Colon (tissue), 2 donors: ENCODE measurements at regions not wholly inside any gene's neighbourhood (a gene's known extent, or its start where the extent isn't known, plus 50 kb on each side); places are given as distances from the start of the nearest gene placed in this dataset.
"Not testable (repeated sequence)": the region's sequence is repeated elsewhere in the genome, so short reads cannot be mapped to it uniquely, and the experiment has no call there.

Experiments used
- FAIRE-seq: peaks from 2 replicates; lab custom pipeline; 2012; peaks lifted over from hg19 to GRCh38; lab: Jason Lieb, UNC
- donor health status: control.
- donor health status: control.

DNA sequence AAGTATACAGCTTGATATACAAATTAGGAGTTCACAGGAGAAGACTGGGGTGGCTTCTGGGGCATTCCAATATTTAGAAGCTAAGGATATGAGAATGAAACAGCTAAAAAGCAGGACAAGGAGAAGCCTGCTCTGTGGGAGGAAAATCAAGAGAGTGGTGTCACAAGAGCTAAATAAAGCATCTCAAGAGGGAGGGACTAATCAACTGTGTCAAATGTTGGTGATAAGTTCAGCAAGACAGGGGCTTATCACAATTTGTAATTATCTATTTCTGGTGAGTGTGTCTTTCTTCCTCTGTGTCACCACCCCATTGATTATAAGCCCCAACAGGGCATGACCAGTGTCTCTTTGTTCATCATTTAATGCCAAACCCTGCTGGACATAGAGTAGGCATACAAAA is 295.8 kb upstream of the DUSP10 start:
- FAIRE-seq: no peak

DNA sequence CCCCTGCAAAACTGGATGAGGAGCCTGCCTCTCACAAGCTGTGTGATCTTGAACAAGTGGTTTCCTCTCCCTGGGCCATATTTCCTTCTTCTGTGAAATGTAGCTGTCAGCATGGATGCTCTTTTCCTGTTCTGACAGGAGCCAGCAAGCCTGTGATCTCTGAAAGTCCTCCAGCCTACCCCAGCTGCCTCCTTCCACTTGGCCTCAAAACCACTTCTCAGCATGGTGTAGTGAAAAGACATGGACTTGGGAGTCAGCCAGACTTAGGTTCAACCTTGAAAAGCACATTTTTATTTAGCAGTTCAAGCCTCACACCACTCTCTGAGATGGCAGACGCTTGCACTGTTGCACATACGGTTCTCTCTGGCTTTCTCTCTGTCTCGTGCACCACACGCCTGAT is 292.9 kb upstream of the DUSP10 start:
- FAIRE-seq: no peak

DNA sequence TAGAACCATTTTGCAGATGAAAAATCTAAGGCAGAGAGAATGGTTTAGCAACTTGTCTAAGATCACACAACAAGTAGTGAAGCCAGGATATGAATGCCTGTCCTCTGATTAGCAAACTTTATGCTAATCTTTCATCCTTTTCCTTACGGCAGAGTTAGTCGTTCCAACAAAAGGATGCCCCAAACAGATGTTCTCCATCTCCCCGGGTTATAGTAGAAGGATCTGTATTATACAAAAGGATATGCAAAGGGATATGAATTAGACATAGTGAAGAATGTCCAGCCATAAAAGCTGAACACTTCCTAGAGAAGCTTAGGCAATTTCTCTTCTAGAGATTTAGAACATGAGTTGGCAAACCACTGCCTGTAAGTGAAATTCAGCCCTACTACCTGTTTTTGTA is 291.6 kb upstream of the DUSP10 start:
- no peak for FAIRE-seq

DNA sequence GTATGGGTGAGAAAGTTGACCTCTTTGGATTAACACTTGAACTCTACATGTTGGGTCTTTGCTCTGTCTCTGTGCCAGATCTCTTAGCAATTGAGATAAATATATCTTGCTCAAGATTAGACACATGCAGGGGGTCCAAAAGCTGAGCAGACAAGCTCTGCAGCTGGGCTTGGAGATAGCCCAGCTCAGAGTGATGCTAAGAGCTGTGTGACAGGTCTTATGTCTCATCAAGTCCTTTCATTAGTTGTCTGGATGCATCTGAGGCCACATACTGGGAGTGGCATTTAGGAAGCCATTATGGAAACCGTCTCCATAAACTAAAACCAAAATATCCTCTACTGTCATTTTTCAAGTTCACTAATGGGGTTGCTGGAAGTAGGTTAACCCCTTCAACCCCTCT is 289.4 kb upstream of the DUSP10 start:
- FAIRE-seq: no peak

DNA sequence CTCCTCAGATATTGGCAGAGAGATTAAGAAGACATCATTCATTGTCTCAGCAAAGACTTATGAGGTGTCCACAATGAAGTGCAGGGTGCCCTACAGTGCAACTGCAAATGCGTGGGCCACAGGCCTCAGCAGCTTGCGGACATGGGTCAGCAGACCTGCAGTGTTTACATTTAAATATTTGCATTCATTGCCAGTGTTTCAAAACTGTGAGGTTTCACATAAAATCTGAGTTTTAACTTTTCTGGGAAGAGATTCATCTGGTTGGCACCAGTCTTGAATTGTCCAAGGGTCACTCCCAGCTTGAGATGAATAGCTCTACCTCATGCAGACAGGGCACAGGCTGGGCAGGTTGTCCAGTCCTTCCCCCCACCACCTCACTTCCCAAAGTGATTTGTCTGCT is 286.8 kb upstream of the DUSP10 start:
- no peak for FAIRE-seq

DNA sequence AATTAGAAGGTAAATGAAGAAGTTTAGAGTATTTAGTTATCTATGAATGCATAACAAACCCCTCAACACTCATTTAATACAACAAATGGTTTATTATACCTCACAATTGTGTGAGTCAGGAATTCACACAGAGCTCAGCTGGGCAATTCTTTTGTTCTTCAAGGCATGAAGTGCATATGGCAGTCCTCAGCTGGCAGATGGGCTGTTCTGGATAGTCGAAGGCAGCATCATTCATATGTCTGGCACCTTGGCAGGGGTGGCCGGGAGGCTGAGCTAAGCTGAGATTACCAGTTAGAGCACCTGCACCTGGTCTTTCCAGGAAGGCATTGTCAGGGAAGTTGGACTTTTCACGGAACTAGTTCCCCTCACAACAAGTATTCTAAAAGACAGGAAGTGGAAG is 286.2 kb upstream of the DUSP10 start:
- FAIRE-seq: no peak

DNA sequence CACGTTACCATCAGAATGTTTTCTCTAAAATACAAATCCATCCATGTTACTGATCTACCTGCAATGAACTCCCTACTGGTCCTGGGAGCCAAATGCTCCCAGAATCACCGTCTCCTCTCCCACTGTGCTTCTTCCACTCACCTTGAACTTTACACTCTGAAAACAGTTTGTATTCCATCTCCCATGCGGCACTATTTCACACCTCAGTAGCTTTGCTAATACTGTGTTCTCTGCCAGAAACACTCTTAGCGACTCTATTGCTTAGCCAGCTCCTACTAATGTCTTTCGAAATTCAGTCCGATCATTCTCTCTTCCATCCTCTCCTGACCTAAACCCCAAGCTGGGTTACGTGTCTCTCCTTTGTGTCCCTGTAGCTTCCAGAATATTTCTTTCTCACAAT is 284.4 kb upstream of the DUSP10 start:
- no peak for FAIRE-seq

DNA sequence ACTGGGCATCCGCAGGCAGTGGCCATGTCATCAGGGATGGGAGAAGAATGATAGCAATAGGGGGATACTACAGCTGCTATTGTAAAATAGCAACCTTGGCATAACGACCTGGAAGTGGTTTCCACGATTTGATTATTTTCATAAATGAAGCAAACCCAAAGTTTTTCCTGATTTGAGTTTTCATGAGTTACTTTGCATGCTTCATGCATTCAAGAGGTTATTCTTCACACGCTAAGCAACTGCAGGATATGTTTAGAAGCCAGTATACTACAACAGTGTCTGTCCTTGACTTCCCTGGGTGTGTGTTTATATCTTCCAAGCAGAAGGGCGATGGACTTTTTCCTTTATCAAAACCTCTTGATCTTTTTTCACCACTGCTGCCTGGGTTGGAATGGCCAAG is 281.1 kb upstream of the DUSP10 start:
- no peak for FAIRE-seq

DNA sequence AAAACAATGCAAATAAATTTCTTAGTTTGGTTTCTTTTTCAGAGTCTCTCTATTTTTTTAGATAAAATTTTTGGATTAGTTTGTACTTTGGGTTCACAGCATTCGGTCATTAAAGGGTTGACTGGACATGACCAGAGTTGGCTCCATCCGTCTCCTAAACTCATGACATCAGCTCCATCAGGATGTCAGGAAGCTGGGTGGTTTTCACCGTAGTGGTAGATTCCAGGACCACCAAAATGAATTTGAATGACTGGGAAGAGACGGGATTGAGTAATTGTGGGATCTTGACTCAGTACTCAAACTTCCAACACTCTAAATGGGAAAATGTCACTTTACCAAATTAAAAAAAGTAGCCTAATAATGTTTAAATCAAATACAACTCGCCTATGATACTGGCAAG is 279.2 kb upstream of the DUSP10 start:
- FAIRE-seq: no peak

DNA sequence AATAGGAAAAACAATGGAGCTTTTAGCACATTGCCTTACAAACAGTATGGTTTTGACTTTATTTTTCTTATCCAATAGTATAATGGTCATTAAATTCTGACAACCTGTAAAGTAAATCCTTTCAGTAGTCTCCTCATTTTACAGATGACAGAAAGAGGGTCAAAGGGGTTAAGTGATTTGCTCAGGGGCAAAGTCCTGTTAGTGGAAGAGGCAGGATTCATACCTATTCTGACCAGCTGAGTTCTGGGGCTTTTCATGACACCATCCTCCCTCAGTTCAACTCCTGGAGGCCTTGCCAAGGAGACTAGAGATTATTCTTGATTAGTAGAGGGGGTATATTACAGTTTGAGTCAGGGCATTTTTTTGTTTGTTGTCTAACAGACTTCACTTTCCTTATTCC is 278.7 kb upstream of the DUSP10 start:
- FAIRE-seq: no peak

DNA sequence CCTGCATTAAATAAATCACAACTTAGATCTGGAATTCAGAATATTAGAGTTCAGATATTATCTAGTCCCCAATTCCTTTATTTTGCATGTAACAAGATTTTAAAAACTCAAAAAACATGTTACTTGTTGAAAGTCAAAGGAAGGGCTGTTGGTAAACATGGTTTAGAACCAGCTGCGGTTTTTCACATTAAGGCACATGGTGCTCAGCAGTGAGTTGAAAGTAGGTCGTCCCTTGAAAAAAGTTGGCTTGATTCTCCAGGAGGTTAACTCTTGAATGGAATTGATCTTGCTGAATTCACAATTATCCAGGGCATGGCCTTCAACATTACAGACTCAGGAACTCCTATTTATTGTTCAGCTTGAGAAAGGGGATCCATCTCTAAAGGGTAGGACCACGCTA is 277.1 kb upstream of the DUSP10 start:
- FAIRE-seq: no peak

DNA sequence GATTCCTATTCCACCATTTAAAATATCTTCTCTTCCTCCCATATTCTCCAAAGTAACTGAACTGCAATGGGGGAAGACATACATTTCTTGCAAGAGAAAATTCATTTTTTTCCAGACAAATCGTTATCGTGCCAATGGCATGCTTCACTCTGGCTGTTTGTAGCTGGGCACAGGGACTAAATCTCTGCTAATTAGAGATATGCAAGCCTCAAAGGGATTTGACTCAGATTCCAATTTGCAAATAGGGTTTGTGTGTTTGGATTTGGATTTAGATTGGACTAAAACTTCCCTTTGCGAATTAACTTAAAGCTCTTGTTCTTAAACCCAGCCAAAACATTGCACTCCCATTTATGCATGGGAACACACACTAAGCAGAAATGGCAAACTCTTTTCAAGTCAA is 276.2 kb upstream of the DUSP10 start:
- FAIRE-seq: no peak

DNA sequence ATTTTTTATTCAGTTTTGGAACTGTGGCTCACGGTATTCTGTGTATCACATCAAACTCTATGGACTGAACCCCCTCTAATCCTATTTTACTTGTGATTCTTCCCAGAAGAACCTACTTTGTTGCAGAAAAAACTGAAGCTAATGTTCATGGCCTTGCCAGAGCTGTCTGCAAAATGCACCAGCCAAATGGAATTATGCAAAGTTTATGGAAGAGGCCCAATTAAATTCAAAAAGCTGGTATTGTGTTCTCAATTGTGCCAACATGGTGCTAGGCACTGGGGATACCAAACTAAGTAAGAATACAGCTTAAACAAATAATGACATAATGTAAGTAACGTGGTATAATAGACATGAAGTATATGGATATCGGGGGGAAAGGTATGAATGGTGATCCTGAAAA is 273.8 kb upstream of the DUSP10 start:
- no peak for FAIRE-seq

DNA sequence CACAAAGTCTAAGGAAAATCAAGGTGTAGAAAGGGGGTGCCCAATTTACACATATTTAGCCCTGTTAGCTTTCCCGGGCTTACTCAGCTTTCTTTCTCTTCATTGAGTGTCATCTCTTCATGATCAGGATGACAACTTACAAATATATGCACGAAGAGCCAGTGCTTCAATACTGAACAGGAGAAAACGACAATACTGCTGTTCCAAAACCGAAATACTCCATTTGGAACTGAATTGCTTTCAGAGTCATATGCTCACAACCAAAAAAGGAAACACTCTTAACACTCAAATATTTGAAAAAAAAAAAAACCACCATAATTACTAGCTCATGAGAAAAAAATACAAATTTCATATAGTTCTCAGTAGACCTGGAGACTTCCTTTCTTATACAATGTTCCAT is 272.1 kb upstream of the DUSP10 start:
- FAIRE-seq: no peak

DNA sequence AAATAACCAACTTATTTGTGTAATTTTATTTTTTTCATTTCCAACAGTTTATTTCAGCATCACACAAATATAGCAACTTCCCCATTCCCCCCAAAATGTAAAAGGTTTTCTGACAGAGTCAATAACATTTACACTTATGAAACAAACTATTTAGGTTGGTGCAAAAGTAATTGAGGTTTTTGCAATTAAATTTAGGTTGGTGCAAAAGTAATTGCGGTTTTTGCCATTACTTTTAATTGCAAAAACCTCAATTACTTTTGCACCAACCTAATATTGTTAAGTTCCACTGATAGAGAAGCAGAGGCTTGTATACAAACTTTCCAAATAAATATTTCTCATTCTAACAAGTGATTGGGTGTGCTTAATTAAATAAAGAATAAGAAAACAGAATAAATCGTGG is 270.9 kb upstream of the DUSP10 start:
- no peak for FAIRE-seq

DNA sequence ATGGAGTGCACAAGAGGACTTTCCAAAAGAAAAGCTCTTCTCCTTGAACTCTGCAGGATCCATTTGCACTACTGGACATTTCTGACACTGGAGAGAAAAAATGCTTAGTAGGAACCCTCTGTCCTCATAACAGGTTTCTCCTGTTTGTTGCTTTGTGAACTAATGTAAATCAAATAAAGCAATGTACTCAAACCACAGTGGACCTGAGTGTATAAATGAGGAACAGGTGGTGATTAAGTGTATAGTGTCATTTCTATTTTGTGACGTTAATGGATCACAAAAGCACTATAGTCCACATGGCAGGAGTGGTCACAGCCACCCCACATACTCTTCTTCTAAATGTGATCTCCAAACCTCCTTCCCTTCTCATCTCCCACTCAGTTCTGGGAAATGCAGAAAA is 268.4 kb upstream of the DUSP10 start:
- FAIRE-seq: no peak

DNA sequence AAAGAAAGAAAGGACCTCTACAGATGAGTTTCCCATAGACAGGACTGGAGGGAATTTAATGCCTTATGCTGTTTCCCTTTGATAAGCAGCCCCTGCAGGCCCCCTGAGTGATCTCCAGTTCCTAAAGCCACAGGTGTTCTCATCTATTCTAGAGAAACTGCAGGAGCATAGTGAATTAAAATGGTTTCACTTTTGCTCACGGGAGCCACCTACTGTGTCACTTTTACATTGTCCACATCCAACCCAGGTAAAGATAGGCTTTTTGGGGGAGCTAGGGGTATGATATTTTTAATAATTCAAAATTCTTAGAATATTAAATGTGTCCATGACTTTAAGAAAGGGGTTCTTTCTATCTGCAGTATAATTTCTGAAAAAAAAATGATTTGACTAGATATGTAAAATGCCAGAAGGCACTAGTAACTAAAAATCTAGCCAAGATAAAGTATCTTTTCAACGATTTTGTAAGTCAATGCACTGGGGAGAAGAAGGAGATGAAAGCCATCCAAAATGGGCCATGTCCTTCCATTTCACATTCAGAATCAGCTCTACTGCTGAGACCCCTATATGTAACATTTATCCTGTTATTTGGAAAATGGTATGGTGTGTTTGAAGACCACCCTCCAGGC is 267.3 kb upstream of the DUSP10 start:
- no peak for FAIRE-seq

DNA sequence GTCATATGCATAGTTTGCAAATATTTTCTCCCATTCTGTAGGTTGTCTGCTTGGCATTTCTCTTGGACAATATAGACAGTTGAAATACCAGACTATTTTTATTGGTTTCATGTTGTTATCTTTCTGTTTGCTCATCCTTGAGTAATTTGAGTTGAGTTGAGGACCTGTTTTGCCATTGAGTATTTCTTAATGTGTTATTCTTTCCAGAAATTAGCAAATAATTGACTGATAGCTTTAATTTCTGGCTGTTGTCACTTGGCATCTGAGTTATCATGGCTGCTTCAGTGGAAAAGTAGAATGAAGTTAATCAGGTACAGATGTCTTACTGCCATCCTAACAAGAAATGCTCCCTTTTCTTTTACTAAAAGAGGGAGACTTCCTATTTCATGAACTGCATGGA is 264.8 kb upstream of the DUSP10 start:
- FAIRE-seq: no peak

DNA sequence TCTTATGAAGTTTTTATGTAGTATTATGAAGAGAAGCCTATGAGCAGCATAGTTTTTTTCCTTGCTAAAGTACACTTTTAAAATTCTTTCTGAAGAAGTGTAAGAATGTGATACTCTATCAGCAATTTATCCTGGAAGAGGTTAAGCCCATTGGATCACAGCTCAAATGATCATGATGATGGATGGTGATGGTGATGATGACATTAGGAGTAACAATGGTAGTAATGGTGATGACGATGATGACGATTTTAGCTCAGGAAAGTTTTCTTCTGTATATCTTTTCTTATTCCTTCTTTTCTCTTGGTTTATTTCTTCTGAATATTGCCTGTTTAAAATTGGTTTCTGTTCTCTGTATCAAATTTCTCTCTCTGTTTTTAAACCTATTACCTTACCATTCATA is 262.9 kb upstream of the DUSP10 start:
- FAIRE-seq: no peak

DNA sequence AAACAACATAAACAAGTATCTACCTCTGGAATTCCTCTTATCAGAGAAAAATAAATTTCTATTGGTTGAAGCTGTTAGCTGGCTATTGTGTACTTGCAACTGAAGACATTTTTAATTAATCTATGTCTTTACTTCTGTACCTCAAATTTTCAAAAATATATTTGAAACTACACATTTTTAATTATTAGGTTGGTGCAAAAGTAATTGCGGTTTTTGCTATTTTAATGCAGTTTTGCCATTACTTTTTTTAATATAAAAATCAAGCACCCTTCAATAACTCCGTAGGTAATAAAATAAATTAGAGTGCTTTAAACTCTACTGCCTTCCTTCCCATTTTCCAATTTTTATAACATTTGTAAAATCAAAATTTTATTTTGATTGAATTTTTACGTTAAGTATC is 262.1 kb upstream of the DUSP10 start:
- FAIRE-seq: no peak

DNA sequence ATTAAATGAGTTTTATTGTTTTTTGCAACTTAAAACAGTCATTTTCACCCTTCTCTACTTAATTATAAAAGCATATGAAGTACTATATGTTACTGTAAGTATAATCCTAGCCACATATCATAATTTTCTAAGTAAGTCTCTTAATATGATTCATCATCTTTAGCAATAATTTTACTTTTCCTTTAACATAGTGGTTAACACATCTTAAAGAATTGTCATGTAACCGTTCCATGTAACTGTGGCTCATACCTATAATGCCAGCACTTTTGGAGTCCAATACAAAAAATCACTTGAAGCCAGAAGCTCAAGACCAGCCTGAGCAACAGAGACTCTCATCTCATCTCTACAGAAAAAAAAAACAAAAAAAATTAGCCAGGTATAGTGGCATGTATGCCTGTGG is 260.6 kb upstream of the DUSP10 start:
- no peak for FAIRE-seq

DNA sequence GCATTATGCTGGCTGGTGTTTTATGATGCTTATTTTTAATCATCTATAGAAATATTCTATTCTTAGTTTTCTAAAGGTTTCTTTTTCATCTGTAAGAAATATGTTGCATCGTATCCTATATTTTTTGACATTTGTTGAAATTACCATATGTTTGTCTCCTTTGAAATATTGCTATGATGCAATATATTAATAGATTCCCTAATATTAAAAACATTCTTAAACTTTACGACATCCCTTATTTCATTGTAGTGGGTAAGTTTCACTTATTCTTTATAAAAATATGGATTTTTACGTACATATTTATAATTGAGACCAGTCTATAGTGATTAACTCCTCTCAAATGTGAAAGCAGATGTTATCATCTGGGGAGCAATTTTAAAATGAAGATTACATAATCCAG is 258.2 kb upstream of the DUSP10 start:
- no peak for FAIRE-seq

DNA sequence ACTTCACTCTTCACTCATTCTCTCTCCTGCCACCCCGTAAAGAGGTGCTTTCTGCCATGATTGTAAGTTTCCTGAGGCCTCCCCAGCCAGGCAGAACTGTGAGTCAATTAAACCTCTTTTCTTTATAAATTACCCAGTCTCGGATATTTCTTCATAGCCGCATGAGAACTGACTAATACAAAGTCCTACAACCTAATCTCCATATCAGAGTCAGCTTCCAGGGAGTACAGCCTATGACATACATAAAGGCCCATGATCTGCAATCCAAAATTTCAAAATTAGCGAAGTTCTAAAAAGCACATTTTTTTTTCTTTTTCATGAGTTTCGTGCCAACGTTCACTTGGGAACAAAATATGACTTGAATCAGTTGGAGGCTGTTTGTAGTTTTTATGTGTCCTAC is 256.9 kb upstream of the DUSP10 start:
- no peak for FAIRE-seq

DNA sequence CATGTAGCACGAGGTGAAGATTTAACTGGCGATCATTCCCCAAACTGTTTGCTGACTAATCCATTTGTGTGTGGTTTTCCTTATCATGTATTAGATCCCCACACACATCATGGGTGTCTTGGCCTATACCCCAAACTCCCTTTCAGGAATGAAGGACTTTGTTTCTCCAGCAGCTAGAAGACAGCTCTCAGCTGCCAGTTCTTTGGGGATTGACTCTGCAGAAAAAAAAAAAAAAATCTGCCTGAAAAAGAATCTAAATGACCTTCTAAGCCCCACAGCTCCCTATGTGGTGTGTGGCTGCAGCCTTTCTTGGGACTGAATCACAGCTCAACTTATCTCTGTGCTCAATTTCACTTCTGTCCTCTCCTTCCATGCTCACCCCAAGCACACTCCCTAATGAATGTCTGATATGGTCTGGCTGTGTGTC is 256.3 kb upstream of the DUSP10 start:
- no peak for FAIRE-seq

DNA sequence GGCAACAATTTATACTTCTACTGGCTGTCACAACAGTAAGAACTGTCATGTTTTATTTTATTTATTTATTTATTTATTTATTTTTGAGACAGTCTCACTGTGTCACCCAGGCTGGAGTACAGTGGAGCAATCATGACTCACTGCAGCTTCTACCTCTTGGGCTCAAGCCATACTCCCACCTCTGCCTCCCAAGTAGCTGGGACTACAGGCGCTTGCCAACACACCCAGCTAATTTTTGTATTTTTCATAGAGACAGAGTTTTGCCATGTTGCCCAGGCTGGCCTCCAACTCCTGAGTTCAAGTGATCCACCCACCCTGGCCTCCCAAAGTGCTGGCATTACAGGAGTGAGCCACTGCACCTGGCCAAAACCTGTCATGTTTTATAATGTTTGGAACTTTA is 255.1 kb upstream of the DUSP10 start:
- not testable (repeated sequence) for FAIRE-seq
